ENCODE measurements at regions not wholly inside any gene's neighbourhood (a gene's known extent, or its start where the extent isn't known, plus 50 kb on each side); places are given as distances from the start of the nearest gene placed in this dataset.

DNA sequence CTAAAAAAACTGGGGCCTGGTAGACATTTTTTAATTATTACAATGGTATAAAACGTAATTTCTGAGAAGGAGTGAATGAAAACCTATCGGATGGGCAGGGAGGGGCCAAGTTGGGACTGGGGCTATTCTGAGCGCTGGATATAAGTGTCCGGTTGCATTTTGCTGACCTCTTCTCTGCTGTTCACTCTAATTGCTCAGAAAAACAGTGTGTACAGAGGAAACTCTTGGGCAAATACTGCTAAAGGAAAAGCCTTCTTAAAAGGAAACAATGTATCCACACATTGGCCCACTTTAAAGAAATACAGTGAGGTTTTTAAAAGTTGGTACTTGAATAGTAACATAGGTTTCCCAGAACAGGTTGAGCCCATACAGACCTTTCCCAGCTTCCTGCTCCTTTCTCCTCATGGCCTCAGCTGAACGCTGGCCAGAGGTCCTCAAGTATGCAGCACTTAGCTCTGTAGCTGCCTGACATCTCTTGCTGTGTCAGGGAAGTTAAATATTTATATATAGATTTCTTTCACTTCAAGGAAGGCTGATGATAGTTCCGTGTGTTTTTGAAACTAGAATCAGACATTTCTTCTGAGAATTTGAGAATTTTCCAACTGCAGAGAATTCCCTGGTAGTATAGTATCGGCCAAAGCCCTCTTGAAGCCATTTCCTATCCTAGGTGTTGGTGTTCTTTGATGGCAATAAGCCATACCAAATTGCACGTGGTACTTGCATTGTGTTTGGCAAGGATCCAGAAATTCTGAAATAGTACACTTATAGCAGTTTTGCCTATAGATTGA lies 97.1 kb upstream of the SLC4A4 start:
- Histone ChIP-seq H3K27me3 (no peaks in the 10 kb centered on the region), H3K27ac (peak overlapping the region; percentile 50 to 53), H3K4me3 (no peak overlapping the region), H3K9me3 (no peaks in the 10 kb centered on the region), H3K4me1 (peaks cover 0 to 38% (median 8%) of the 10 kb centered on the region in 4 donors), H3K36me3 (no peaks in the 10 kb centered on the region)
- DNase-seq = no peak
- intact Hi-C loops (cut with DNase I; ENCODE audit: low total_unique reads) = no loop called here
- TF ChIP-seq, protein P1, sequence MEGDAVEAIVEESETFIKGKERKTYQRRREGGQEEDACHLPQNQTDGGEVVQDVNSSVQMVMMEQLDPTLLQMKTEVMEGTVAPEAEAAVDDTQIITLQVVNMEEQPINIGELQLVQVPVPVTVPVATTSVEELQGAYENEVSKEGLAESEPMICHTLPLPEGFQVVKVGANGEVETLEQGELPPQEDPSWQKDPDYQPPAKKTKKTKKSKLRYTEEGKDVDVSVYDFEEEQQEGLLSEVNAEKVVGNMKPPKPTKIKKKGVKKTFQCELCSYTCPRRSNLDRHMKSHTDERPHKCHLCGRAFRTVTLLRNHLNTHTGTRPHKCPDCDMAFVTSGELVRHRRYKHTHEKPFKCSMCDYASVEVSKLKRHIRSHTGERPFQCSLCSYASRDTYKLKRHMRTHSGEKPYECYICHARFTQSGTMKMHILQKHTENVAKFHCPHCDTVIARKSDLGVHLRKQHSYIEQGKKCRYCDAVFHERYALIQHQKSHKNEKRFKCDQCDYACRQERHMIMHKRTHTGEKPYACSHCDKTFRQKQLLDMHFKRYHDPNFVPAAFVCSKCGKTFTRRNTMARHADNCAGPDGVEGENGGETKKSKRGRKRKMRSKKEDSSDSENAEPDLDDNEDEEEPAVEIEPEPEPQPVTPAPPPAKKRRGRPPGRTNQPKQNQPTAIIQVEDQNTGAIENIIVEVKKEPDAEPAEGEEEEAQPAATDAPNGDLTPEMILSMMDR (IDR thresholded peaks at IDR 0.05) = no peak

DNA sequence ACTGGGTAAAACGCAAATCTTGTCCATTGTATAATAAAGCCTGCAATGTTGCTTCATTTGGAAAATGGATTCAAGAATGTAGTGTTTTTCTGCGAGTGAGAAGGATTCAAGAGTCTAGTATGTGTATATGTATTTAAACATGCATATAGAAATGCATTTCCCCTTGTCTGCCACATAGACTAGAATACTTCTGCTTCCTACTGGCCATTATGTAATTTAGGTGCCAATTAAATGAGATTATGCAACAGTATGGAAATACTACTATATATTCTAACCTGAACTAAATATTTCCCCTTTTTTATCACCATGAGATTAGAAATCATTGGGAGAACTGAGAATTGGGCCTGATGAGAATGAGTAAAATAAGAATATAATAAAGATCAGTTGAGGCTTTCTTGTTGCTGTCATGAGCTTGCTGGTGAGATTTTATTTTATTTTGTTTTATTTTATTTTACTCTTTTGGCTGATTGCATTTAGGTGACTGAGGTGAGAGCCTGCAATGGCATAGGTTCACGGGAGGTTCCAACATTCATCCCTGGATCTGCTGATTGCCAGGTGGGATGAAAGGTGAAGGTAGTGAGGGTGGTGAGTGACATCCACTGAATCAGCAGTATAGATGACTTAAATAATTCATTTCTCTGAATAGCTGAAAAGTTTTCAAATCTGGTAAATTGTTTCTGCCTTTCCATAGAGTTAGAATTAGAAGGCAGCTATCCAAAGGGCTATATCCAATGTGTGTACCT lies 95.6 kb upstream of the SLC4A4 start:
- Histone ChIP-seq H3K27ac (peak overlapping the region; percentile 10 to 42), H3K27me3 (no peaks in the 10 kb centered on the region), H3K9me3 (no peaks in the 10 kb centered on the region), H3K4me1 (peaks cover 0 to 45% (median 8%) of the 10 kb centered on the region in 4 donors), H3K4me3 (no peak overlapping the region), H3K36me3 (no peaks in the 10 kb centered on the region)
- TF ChIP-seq, protein P1 (IDR thresholded peaks at IDR 0.05) = no peak
- intact Hi-C loops (cut with DNase I; ENCODE audit: low total_unique reads) = no loop called here
- DNase-seq = no peak

DNA sequence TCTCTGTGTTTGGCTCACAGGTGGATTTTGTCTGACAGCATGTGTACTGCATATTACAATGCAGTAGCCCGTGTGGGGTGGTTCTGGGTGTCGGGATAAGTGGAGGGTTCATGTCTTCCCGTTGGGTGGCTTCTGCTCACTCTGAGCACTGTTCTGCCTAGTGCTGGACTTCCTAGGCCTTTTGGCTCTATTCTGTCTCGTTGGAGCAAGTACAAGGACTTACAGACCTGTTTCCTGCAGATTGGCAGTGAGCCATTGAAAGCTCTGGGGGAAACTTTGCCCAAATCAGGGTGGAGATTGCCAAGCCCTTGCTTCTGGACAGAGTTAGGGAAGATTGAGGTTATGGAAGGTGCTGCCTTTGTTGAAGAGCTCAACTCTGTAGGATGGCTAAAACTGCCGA lies 91.1 kb upstream of the SLC4A4 start:
- H3K27me3 ChIP-seq = no peaks in the 10 kb centered on the region
- no peak overlapping the region for H3K27ac ChIP-seq
- TF ChIP-seq, protein P1 (IDR thresholded peaks at IDR 0.05) = no peak
- DNase-seq = no peak
- H3K9me3 ChIP-seq = no peaks in the 10 kb centered on the region
- peaks cover 0 to 51% (median 2%) of the 10 kb centered on the region in 4 donors for H3K4me1 ChIP-seq
- no peak overlapping the region for H3K4me3 ChIP-seq
- intact Hi-C loops (cut with DNase I; ENCODE audit: low total_unique reads) = no loop called here
- no peaks in the 10 kb centered on the region for H3K36me3 ChIP-seq

DNA sequence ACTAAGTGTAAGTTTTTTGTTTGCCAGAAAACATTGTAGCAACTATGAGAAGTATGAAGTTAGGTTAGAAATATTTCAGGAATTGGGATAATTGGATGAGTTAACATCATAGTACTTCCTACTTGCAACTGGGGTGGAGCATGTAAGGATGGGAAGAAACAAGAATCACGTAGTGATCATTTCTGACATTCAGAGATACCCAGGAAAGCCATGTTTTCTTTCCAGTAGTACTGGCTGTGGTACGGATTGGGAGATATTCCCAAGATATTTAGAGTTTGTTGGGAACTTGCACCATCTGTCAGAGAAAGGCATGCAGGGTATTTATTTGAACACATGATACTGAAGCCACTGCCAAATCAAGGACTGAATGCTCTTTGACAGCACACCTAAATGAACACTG lies 87.6 kb upstream of the SLC4A4 start:
- H3K27ac ChIP-seq = peak overlapping the region in 1 of 2 donors; percentile 33
- DNase-seq = no peak
- H3K27me3 ChIP-seq = no peaks in the 10 kb centered on the region
- TF ChIP-seq, protein P1 (IDR thresholded peaks at IDR 0.05) = no peak
- H3K36me3 ChIP-seq = no peaks in the 10 kb centered on the region
- H3K4me1 ChIP-seq = peaks cover 0 to 64% (median 2%) of the 10 kb centered on the region in 4 donors
- H3K4me3 ChIP-seq = no peak overlapping the region
- intact Hi-C loops (cut with DNase I; ENCODE audit: low total_unique reads) = no loop called here
- H3K9me3 ChIP-seq = no peaks in the 10 kb centered on the region

DNA sequence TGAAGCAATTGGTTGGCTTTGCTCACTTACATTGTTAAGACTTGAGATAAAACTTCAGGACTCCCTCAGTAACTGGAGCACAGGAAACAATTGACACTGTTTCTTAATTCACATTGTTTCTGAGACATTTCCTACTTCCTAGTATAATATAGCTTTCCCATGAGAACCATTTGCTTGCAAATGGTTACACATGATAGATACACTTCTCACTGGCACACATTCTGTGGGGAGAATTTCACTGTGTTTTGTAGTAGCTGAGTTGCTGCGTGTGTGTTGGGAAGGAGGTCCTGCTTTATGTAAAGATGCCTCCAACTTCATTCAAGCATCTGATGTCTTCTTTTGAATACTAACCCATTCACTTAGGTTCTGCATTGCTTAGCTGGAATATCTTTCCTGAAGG lies 85.3 kb upstream of the SLC4A4 start:
- TF ChIP-seq, protein P1 (IDR thresholded peaks at IDR 0.05) = no peak
- intact Hi-C loops (cut with DNase I; ENCODE audit: low total_unique reads) = no loop called here
- no peaks in the 10 kb centered on the region for H3K27me3 ChIP-seq
- no peaks in the 10 kb centered on the region for H3K36me3 ChIP-seq
- peaks cover 0 to 57% (median 2%) of the 10 kb centered on the region in 4 donors for H3K4me1 ChIP-seq
- peak overlapping the region; percentile 43 to 65 for H3K27ac ChIP-seq
- peak overlapping the region in 1 of 2 donors; percentile 2 for H3K4me3 ChIP-seq
- DNase-seq = no peak
- H3K9me3 ChIP-seq = no peaks in the 10 kb centered on the region
